B cell (primary cell): ENCODE measurements at regions not wholly inside any gene's neighbourhood (a gene's known extent, or its start where the extent isn't known, plus 50 kb on each side); places are given as distances from the start of the nearest gene placed in this dataset.

Experiments
- CTCF ChIP-seq: fragments of 200-600 bp; IDR thresholded peaks from one replicate; pipeline ENCODE4 v1.8.0; 2022; ENCODE audit warnings: antibody characterized with exemption, mild to moderate bottlenecking
- EZH2 ChIP-seq: IDR thresholded peaks from 2 replicates; pipeline ENCODE4 v1.6.1; 2012; ENCODE audit warnings: borderline replicate concordance, low read depth, mild to moderate bottlenecking, moderate library complexity, low read length; ENCODE audit not compliant: insufficient read depth, poor library complexity, severe bottlenecking

GRCh38 chr18:41543815-41544214, 411.2 kb upstream of the PIK3C3 start:
- no peak for TF ChIP-seq EZH2
- TF ChIP-seq CTCF = no peak
